Activated CD8-positive, alpha-beta memory T cell treated with anti-CD3 and anti-CD28 coated beads for 48 hours (primary cell): ENCODE measurements at regions not wholly inside any gene's neighbourhood (a gene's known extent, or its start where the extent isn't known, plus 50 kb on each side); places are given as distances from the start of the nearest gene placed in this dataset.

Experiments used
- DNase-seq, 3 experiments: peaks; one replicate each; pipeline ENCODE4 v3.0.0-alpha.2; 2020; ENCODE audit warnings: low read depth in 2 of 3, low spot score in 2 of 3

DNA sequence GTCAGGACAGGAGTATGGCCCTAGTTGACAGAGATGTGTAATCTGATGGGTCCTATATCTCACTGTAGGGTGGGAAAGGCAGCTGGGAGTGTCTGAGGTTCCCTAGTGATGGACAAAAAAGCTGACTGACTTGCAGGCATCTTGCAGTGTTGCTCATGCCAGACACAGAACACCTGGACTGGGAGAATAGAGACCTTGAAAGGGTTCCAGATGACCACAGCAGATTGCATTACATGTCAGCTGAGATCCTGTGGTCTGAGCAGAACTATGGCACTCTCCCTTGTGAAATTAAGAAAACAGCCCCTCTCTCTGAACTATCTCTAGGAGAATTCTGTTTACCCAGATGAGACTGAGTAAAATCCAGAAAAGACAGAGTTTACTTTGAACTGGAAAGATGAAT is 212.6 kb upstream of the MAN1A1 start:
- no peak for DNase-seq

DNA sequence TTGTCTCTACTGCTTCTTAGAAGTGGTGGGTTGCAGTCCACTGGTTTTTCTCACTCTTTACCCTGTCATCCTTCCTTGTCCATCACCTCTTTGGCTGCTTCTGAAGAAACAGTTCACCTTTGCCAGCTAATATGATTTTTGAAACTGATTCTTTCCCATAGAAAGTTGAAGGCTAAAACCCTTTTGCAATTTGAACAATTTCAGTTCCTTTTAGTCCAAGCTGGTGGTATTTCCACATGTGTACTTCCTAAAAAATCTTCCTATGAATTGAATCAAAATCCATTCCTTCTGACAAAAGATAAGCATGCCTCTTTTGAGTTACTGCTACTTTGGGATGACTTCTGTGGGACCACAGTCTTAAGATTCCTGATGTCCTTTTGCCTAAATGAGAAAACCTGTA is 210.0 kb upstream of the MAN1A1 start:
- no peak for DNase-seq

DNA sequence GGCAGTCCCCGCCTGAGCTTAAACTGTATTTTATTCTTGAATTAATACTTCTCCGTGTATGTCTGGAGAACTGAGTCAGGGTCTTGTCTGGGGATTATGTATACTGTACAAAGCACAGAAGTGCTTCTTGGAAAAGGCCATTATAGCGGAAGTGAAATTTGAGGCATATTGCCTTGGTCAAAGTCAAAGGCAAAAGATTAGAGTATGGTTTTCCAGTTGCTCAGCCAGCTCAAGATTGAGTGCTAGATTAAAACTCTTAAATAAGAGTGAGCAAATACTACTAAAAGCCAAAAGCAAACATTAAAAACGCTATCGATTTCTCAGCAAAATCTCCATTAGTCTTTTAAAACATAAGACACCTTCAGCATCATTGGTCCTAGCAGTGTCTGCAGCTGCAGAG is 207.7 kb upstream of the MAN1A1 start:
- no peak for DNase-seq

DNA sequence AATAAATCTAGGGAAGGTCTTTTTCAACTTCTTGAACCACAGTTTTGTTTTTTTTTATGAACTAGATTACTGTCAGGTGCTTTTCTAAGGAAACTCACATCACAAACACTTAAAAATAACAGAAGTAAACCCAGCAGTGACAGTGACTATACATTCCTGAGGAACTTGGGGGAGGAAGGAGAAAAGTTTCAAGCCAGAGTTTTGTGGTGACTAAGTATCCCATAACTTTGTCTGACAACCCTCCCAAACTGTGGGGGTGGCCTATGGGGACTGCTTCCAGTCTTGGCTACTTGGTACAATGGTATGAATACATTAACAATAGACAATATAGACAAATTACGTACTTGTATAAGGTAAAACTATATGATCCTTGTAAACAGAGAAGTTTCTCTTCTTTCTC is 202.5 kb upstream of the MAN1A1 start:
- DNase-seq: no peak

DNA sequence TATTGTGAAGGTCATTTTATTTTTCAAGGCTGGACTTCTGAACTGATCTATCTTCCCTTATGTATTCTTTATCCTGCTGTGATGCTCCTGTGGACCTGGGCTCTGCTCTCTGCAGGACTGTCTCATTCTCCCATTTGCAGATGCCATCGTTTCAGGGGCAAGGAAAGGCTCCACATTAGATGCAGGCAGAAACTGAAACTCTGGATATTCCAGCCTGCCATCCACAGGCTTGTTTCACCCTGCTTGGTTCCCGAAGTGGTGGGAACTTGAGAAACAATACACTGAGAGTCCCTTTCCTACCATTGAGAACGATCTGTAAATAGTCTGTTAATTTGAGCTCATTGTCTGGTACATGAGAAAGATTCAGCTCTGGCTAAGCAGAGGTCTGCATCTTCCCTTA is 197.5 kb upstream of the MAN1A1 start:
- no peak for DNase-seq

DNA sequence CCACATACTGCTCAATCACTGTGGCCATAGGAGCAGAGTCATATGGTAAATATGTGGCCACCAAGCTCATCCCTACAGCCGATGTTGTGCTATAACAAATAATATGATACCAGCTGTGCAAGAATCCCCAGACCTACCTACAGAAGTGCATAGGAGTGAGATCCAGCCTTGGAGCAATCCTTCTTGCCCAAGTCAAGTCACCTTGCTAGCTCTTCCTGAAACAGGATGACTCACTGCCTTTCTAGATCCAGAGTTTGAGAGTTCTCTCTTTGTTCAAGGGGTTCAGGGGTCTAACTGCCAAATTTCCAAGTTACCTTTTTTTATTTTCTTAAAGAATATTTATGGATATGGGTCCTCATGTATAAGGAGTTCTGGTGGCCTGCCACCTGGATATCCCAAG is 195.7 kb upstream of the MAN1A1 start:
- no peak for DNase-seq

DNA sequence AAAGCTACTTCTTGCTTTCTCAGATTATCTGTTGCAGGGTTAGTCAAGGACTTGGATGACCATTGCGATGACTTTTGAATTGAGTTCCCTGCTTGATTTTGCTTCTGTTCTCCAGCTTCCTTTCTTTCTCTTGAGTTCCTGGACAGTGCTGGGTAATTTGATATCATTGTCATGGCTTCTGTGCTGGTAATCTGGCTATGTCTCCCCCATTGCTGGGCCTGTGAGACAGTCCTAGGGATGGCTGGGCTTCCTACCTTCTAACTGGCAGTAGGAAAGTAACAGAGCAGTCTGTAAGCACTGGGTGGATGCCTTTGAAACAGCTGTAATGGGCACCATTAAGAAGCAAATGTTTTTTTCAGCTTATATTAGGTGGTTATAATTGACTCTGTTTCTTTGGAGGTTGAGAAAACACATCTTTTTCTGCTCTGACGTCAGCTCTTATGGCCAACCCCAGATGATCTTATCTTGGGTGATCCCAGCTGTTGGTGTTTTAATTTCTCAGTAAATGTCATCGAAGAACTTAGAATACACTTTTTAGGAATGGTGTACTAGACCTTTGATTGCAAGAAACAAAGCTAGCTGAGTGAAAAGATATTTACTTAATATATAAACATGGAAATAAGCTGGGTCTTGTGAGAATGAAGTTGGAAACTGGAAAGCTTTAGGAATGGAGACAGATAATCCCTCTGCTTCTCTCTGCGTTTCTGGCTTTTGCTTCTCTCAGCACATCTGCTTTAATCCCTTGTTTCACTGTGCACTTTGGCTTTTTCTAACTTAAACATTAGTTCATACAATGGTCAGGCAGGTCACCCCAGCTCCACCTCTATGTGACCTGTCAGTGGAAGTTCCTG is 195.0 kb upstream of the MAN1A1 start:
- DNase-seq: no peak

DNA sequence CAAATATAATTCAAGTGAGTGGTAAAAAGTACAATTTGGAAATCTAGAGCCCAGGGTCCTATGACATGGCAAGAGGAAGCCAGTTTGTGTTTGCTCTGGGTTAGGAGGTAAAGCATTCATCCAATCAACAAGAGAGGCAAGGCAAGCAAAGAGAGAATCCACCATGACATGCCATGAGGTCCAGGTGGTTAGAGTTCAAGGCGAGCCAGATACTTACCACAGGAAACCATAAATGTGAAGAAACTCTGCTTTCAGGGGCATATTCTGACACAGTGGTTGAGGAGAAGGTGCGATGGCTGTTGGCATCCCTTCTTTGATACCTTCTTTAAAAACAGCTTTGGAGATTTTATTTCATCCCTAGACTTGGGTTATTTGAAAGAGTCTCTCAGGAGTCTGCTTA is 193.8 kb upstream of the MAN1A1 start:
- DNase-seq: no peak

DNA sequence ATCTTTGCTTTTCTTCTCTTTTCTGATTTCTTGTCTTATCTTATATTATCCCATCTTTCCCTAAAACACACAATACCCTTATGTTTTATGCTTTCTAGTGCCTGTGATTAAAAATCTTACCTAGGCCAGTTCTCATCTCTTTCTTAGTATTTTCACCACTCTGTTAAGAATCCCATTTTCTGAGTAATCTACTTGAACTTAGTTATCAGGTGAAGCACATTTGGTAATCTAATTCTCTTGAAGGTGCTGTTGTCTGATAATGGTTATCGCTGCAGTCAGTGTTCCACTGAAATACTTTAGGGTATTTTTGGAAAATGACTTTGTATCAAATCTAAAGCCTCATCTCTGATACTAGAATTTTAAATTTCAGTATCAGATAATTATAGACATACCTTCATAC is 192.5 kb upstream of the MAN1A1 start:
- DNase-seq: no peak

DNA sequence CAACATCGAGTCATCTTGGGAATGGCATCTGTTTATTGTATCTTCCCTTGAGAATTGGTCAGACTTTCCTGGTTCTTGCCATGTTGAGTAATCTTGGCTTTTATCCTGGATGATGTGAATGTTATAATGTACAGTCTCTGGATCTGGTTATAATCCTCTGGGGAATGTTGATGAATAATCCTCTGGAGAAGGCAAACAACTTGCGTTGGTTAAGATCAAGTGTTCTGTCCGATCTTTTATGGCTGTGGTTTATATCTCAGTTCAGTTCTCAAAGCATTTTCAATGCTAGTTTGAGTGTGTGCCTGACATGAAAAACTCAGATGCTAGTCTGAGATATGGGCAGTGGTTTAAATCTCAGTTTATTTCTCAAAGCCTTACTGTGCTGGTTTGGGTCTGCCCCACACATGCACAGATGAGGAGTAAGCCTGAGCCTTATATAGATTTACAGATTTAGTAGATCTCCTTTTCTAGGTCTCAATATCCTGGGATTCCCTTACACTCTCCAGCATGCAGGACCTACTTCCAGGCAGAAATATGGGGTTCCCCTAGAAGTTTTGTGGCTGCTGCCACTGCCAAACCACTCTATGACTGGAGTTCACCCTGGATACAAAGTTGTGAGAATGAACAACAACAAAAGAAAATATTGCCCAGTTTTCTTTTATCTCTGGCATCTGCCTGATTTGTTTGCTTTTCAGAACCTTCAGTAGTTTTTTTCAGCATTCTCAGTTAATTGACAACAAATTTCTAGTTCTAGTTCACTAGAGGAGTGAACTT is 191.8 kb upstream of the MAN1A1 start:
- DNase-seq: no peak

DNA sequence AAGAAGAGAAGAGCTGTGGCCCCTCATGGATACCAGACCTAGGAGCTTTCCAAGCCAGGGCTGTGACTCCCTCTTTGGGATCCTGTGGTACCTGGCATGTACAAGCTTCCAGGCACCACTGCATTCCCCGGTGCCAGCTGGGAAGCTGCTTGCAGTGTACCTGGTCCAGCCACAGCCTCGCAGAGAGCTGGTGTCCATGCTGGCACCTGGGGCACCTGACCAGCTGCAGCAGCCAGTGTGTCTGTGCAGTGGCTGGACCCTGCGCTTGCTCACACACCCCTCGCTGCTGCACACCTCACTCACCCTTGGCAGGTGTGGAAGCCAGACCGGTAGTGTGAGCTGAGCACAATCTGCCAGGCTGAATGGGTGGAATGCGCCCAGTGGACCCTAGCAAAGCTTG is 190.9 kb upstream of the MAN1A1 start:
- no peak for DNase-seq

DNA sequence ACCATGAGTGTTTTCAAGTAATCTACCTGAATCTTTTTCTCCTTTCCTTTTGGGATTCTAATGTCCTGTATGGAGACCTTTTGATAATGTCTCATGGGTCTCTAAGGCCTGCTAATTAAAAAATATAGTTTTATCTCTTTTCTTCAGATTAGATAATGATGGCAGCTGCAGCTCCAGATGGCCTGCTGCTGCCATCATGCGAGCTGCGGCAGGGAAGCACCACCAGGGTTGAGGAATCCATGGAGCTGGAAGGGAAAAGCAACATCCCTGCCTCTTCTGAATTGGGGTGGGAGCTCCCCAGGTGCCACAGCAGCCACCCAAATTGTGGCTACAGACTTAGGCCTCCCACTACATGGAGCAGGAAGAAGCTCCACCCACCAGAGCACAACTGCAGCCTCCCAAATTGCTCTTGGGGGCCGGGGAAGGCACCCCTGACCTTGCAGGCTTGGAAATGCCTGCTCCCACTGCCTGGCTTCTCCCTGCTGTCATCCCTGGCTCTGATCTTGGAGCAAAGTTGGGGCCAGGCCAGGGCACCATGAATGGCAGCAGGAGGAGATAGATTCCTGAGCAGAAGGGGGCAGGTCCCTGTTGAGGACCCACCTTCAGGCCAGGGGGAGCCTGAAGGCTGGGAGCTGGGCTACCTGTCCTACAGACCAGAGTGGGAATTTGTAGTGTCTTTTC is 189.6 kb upstream of the MAN1A1 start:
- no peak for DNase-seq

DNA sequence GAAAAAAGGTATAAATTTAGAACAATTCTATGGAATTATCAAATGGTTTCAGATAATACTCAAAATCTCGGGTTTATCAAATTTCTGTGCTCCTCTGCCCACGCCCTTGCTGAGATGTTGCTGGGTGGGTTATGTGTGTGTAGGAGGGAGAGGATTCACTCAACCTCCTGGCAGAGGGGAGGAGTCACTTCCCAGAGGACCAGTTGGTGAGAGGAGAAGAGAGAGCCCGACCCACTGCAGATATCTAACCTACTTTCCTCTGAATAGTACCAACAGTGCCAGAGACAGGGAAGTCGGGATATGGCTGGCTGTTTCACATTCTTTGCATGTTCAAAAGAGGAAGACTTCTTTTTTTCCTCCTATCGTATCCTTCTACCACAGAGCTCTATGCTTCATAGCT is 187.1 kb upstream of the MAN1A1 start:
- DNase-seq: no peak

DNA sequence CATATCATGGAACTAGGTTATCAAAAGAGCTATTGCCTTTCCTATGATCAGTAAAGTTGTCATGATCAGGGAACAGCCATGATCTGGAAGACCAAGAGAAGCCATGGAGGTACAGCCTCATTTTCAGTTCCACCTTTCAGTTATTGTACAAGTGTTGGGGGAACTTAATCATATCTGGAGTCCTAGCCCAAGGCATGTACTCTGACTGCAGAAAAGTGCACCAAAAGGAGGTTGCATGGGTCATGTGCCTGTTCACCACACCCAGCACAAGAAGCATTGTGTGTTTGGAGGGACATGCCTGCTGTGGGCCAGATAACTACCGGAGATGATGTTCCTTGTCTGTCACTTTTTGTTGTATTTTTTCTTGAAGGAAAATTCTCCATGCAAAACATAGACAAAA is 185.8 kb upstream of the MAN1A1 start:
- DNase-seq: no peak

DNA sequence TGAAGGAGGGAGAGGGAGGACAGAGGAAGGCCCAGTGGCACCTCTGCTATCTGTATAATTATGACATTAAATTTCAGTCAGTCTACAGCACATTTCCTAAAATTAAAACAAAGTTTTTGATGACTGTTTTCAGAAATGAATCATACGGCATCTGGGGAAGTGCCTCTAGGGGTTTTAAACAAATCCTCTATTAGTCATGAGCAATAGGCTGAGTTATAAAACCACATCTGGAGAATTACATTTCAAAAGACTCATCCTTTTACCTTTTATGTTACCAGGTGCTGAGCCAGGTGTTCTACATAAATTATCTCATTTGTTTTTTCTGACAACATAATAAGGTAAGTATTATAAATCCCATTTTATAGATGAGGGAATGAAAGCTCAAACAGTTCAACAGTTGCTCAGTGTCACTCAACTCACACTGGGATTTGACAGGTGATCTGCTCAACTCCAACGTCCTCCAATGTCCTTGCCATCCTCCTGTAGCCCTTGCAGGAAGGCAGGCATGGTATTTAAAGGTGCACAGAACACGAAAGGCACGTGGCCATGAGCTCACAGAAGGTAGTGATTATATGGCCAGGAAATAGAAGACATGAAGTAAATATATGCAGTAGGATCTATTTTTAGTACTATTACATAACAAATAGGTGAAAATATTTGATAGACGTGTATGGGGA is 184.2 kb upstream of the MAN1A1 start:
- DNase-seq: no peak

DNA sequence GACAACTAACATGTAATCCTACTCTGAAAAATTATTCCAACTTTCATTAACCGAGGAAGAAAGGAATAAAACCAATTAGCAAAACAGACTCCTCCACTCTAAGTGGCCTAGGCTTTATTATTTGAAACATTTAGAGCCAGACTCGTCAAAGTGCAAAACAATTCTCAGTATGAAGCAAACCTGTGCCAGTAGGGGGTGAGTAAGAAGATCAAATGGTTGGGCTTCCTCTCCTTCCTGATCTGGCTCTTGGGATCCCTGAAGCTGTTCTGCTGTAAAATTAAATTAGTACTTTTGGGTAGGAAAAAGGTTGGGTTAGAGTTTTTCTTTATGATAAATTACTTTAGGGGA is 177.6 kb upstream of the MAN1A1 start:
- no peak for DNase-seq

DNA sequence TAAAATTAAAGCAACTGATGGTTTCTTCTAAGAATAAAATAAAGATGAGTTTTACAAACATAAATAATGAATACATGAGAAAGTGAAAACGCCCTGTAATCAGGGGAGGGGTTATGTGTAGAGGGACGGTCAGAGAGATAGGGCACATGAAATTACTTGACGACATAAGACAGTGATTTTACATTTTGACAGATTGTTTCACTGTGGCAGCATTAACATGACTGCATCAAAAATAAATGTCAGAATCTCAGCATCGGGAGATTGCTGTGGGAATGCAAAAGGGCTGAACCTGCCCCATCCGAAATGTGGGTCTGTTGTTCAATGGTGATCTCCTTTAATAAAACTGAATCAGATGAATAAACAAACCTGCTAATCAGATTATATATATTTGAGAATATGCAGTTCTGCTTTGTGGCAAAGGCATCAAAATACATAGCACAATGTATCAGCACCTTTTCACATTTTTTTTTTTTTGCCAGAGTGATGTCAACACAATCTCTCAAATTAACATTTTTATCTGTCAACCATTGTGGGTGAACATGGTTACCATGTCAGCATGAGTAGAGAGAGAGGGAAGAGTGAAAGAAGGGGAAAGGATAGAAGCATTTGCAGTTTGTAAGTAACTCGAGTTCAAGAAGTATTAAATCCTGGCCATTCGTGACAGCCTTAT is 177.1 kb upstream of the MAN1A1 start:
- no peak for DNase-seq

DNA sequence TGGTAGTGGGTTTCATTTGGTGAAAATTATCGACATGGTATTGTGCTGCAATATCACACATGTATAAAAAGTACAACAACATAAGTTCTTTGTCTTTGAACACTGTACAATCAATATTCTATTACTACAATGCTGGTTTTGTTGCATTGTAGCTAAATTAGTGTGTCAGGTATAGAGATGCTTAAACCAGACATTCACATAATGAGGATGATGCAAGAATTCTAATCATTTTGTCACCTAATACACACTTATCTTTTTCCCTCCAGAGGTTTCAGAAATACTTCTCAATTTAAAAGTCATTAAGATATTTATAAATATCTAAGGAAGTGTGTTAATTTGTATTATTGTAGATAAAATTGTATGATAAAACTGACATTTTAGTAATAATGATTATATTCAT is 174.8 kb upstream of the MAN1A1 start:
- DNase-seq: no peak

DNA sequence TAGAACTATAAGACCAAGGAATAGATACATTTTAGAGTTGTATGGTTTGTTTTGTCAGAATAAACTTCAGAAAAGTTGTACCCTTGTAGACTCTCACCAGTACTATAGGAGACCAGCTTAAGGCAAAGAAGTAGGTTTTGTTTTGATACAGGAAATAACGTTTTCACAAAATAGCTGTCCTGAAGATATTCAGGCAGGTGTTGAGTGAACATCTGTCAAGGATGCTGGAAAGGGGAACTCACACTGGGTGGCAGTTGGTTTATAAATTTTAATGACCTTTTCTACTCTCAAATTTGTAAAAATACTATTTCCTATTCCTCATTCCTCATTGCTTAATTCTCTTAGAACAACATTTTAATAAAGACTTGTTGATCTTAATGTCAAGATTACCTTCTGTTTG is 174.0 kb upstream of the MAN1A1 start:
- no peak for DNase-seq

DNA sequence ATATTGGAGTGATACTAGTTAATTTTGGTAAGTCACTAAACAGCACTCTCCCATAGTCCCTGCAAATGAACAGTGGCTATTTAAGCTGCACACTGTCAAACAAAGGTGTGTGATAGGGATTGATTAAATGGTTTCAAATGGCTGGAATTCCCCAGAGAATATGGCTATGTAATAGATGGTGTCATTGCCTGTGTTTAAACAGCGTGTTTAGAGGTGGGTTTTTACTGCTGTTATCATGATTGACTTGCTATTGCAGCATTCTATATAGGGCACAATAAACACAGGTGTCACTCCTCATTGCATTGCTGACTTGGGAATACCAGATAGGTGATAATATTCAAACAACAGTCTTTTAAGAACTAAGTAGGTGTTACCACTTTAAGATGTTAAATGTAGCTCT is 171.7 kb upstream of the MAN1A1 start:
- DNase-seq: no peak

DNA sequence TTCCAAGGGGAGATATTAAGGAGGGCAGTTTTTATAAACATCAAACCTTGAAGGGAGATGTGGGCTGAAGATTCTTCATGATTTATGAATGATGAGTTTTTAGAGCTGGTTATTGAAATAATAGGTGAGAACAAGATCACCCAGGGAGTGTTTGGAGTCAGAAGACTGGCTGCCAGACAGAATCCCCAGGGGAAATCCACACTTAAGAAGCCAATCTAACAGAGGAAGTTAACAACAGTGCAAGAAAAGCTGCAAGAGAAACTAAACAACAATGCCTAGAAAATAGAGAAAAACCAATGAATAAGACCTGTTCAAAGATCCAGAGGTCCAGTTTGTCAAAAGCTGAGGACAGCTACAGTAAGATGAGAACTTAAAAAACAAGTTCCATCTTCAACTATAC is 167.9 kb upstream of the MAN1A1 start:
- DNase-seq: no peak
